ENCODE measurements at regions not wholly inside any gene's neighbourhood (a gene's known extent, or its start where the extent isn't known, plus 50 kb on each side); places are given as distances from the start of the nearest gene placed in this dataset.

DNA sequence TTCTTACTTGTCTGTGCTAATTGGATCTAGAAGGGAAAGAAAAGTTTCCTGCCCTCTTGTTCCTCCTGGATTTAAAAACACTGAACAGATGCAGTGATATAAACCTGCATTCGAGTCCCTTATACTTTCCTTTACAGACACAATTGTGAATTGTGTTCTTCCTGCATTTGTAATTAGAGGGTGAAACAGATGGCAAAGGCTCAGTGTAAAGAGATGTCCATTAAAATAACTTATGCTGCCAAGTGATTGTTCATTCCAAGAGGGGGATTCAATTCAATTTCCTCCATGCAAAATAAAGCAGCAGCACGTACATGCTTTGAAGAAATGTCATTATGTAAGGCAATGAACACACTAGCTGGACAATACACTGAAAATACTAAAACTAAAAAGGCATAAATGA is 248.3 kb upstream of the LRIG3 start:
- TF ChIP-seq, protein P1, sequence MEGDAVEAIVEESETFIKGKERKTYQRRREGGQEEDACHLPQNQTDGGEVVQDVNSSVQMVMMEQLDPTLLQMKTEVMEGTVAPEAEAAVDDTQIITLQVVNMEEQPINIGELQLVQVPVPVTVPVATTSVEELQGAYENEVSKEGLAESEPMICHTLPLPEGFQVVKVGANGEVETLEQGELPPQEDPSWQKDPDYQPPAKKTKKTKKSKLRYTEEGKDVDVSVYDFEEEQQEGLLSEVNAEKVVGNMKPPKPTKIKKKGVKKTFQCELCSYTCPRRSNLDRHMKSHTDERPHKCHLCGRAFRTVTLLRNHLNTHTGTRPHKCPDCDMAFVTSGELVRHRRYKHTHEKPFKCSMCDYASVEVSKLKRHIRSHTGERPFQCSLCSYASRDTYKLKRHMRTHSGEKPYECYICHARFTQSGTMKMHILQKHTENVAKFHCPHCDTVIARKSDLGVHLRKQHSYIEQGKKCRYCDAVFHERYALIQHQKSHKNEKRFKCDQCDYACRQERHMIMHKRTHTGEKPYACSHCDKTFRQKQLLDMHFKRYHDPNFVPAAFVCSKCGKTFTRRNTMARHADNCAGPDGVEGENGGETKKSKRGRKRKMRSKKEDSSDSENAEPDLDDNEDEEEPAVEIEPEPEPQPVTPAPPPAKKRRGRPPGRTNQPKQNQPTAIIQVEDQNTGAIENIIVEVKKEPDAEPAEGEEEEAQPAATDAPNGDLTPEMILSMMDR (conservative IDR thresholded peaks at IDR 0.05 in 1 of 2, IDR thresholded peaks at IDR 0.05 in 1 of 2; ENCODE audit: low read depth in 1 of 2, low read length in 2 of 2), result no peak
- no peak for TF ChIP-seq EZH2 (IDR thresholded peaks at IDR 0.05; ENCODE audit: low read length, missing control alignments)
